Gastroesophageal sphincter (tissue), 3 donors: ENCODE measurements at regions not wholly inside any gene's neighbourhood (a gene's known extent, or its start where the extent isn't known, plus 50 kb on each side); places are given as distances from the start of the nearest gene placed in this dataset.

Experiments used
- CTCF ChIP-seq, 4 experiments: fragments of 200-600 bp in 2 of 4; fragments of 450-650 bp in 2 of 4; sonication (generic) in 1 of 4; IDR thresholded peaks; one replicate each; pipeline ENCODE4 v1.5.1; 2017 to 2019; ENCODE audit warnings: antibody characterized with exemption in 4 of 4, mild to moderate bottlenecking in 2 of 4, moderate library complexity in 2 of 4
- POLR2AphosphoS5 ChIP-seq: sonication (generic); formaldehyde crosslinking; IDR thresholded peaks from one replicate; pipeline ENCODE4 v1.6.1; 2017; ENCODE audit warnings: antibody characterized with exemption

GRCh38 chr16:13478991-13479390, 441.0 kb upstream of the ERCC4 start:
- TF ChIP-seq CTCF (IDR thresholded peaks at IDR 0.05), result no peak
- no peak for TF ChIP-seq POLR2AphosphoS5
